A673 (cell line): ENCODE measurements at regions not wholly inside any gene's neighbourhood (a gene's known extent, or its start where the extent isn't known, plus 50 kb on each side); places are given as distances from the start of the nearest gene placed in this dataset.

Experiments
- CTCF ChIP-seq: fragments of 300-800, 200-600 bp; sonication (generic); conservative IDR thresholded peaks from 2 replicates; pipeline ENCODE4 v1.5.1; 2017; ENCODE audit warnings: low read depth, mild to moderate bottlenecking, antibody characterized with exemption, low read length, moderate library complexity, mixed read lengths
- EZH2 ChIP-seq: fragments of 200-600 bp; sonication (generic); IDR thresholded peaks from 2 replicates; pipeline ENCODE4 v1.6.1; 2017; ENCODE audit warnings: borderline replicate concordance, low read depth, mild to moderate bottlenecking, mixed read lengths, antibody characterized with exemption, low read length; ENCODE audit not compliant: poor library complexity, severe bottlenecking

- TF ChIP-seq CTCF (no peak), EZH2 (no peak)
Observed at GRCh38 chr14:82009993-82010392, 476.3 kb upstream of the SEL1L start.
